ENCODE measurements at regions not wholly inside any gene's neighbourhood (a gene's known extent, or its start where the extent isn't known, plus 50 kb on each side); places are given as distances from the start of the nearest gene placed in this dataset.

- no peak for TF ChIP-seq CTCF (optimal IDR thresholded peaks at IDR 0.05 in 1 of 3, IDR thresholded peaks at IDR 0.05 in 1 of 3, conservative IDR thresholded peaks at IDR 0.05 in 1 of 3; ENCODE audit: extremely low read depth in 1 of 3, insufficient read depth in 2 of 3, low read length in 3 of 3)
- TF ChIP-seq EZH2 (IDR thresholded peaks at IDR 0.05; ENCODE audit: low read length), result no peak
Observed at GRCh38 chr5:138631096-138631928, 56.1 kb upstream of the HSPA9 start.
